Activated T-helper 17 cell treated with anti-CD3 and anti-CD28 coated beads, Interleukin-2, amount 50 U/mL, for 72 hours (primary cell): ENCODE measurements at regions not wholly inside any gene's neighbourhood (a gene's known extent, or its start where the extent isn't known, plus 50 kb on each side); places are given as distances from the start of the nearest gene placed in this dataset.

Experiments
- ATAC-seq: fragments of 150-1000 bp; cut with Tn5 transposase; replicated peaks from 2 replicates; pipeline ENCODE4 v1.10.0; 2021; ENCODE audit warnings: mild to moderate bottlenecking, moderate library complexity
- H3K27ac Mint-ChIP-seq: one replicate; pipeline ENCODE4 v1.8.0; 2022; ENCODE audit warnings: mixed read lengths
- H3K27me3 Mint-ChIP-seq: one replicate; pipeline ENCODE4 v1.8.0; 2022; ENCODE audit warnings: mixed read lengths
- H3K36me3 Mint-ChIP-seq: one replicate; pipeline ENCODE4 v1.8.0; 2022; ENCODE audit warnings: low read depth, mild to moderate bottlenecking, mixed read lengths
- H3K4me1 Mint-ChIP-seq: one replicate; pipeline ENCODE4 v1.8.0; 2022; ENCODE audit warnings: mixed read lengths
- H3K4me3 Mint-ChIP-seq: one replicate; pipeline ENCODE4 v1.8.0; 2022; ENCODE audit warnings: mild to moderate bottlenecking, mixed read lengths
- H3K9me3 Mint-ChIP-seq: one replicate; pipeline ENCODE4 v1.8.0; 2022; ENCODE audit warnings: mixed read lengths

DNA sequence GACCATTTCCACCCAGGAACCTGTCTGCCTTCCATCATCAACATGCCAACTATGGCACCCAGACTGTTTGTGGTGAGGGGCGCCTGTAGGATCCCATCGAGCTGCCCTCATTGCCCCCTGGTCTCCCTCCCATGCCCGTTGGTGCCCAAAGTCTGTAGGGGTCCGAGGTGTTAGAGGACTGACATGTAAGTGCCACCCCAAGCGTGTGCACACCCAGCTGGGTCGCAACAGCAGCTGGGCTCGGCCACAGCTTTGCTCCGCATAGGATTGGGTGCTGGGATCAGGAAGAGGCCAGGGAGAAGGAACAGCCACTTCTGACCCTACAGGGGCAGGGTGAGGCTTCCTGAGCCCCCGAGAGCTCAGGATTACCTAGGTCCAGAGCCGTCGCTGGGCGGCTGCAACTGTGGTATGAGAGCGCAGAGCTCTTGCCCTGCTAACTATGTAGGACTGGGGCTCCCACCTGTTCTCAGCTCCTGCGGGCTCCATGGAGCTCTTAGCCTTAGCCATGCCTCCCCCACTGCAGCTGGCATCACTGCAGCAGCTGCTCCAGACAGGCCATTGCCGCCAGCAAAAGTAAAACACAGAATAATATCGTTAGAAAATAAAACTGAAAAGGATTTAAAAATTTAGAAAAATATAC lies 1160.3 kb downstream of the FSTL5 start:
- H3K4me3 Mint-ChIP-seq = no peak overlapping the region
- H3K36me3 Mint-ChIP-seq = no peaks in the 10 kb centered on the region
- H3K27ac Mint-ChIP-seq = no peak overlapping the region
- no peaks in the 10 kb centered on the region for H3K9me3 Mint-ChIP-seq
- H3K4me1 Mint-ChIP-seq = no peaks in the 10 kb centered on the region
- no peaks in the 10 kb centered on the region for H3K27me3 Mint-ChIP-seq
- no peak for ATAC-seq

DNA sequence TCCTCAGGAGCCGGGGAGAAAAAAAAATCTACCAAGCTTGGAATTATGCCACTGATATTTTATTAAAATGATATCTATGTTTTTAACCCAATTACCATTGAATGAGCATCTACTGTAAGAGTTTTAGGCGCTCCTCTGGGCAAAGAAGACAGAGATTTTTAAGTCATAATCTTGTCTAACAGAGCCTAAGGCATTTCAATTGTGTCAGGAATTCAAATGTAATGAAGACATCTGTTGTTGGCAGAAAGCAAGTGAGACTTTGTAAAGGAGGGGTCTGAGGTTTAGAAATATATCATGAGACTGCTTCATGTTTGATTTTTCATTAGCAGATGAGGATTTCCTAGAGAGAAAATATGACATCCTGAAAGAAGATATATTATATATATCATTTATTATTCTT lies 1158.1 kb downstream of the FSTL5 start:
- Mint-ChIP-seq H3K27me3 (no peaks in the 10 kb centered on the region), H3K4me1 (no peaks in the 10 kb centered on the region), H3K27ac (no peak overlapping the region), H3K4me3 (no peak overlapping the region), H3K9me3 (peaks cover 4% of the 10 kb centered on the region), H3K36me3 (no peaks in the 10 kb centered on the region)
- ATAC-seq = no peak

DNA sequence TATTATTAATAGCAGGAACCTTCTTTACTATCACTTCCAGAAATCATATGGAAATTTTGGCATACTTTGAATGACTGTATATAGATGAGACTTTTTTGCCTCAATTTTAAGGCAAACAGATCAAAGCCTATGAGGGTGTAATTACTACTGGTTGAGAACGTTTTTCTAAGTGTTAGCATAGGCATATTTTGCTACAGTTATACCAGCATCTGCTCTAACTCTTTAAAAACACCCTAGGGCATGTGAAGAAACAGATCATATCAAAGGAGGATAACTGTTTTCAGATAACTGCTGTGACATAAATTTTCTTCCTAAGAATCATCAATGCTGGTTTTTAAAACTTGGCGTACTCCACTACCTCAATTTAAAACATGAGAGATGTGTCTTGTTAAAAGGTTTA lies 1155.3 kb downstream of the FSTL5 start:
- no peaks in the 10 kb centered on the region for H3K4me1 Mint-ChIP-seq
- no peaks in the 10 kb centered on the region for H3K27me3 Mint-ChIP-seq
- no peak overlapping the region for H3K4me3 Mint-ChIP-seq
- peaks cover 4% of the 10 kb centered on the region for H3K9me3 Mint-ChIP-seq
- H3K27ac Mint-ChIP-seq = no peak overlapping the region
- no peak for ATAC-seq
- H3K36me3 Mint-ChIP-seq = no peaks in the 10 kb centered on the region

- no peaks in the 10 kb centered on the region for H3K4me1 Mint-ChIP-seq
- no peaks in the 10 kb centered on the region for H3K27me3 Mint-ChIP-seq
Measured at GRCh38 chr4:161010227-161010626, 1153.6 kb downstream of the FSTL5 start.

More at GRCh38 chr4:161010227-161010626, 1153.6 kb downstream of the FSTL5 start:
- peaks cover 4% of the 10 kb centered on the region for H3K9me3 Mint-ChIP-seq
- H3K36me3 Mint-ChIP-seq = no peaks in the 10 kb centered on the region
- no peak overlapping the region for H3K27ac Mint-ChIP-seq
- ATAC-seq = no peak
- H3K4me3 Mint-ChIP-seq = no peak overlapping the region
